NT2/D1 (cell line): ENCODE measurements at regions not wholly inside any gene's neighbourhood (a gene's known extent, or its start where the extent isn't known, plus 50 kb on each side); places are given as distances from the start of the nearest gene placed in this dataset.

Experiments
- DNase-seq: peaks from one replicate; pipeline ENCODE4 v3.0.0-alpha.2; 2011; ENCODE audit warnings: low read depth, low spot score
- H3K27me3 ChIP-seq: 2 replicates; pipeline ENCODE4 v1.6.0; 2011; ENCODE audit warnings: mild to moderate bottlenecking; ENCODE audit not compliant: insufficient read length, insufficient read depth
- H3K36me3 ChIP-seq: 2 replicates; pipeline ENCODE4 v1.6.1; 2011; ENCODE audit warnings: mild to moderate bottlenecking, low read length, mixed read lengths; ENCODE audit not compliant: insufficient read depth, insufficient read length
- H3K4me1 ChIP-seq: 2 replicates; pipeline ENCODE4 v1.5.1; 2011; ENCODE audit not compliant: insufficient read depth, insufficient read length
- H3K4me3 ChIP-seq: 2 replicates; pipeline ENCODE4 v1.5.1; 2011; ENCODE audit warnings: low read depth; ENCODE audit not compliant: insufficient read length
- H3K9ac ChIP-seq: 2 replicates; pipeline ENCODE4 v1.6.0; 2011; ENCODE audit warnings: low read depth; ENCODE audit not compliant: insufficient read length
- H3K9me3 ChIP-seq: 2 replicates; pipeline ENCODE4 v1.5.1; 2011; ENCODE audit warnings: mild to moderate bottlenecking, low read length; ENCODE audit not compliant: insufficient read depth
- SUZ12 ChIP-seq: IDR thresholded peaks from 2 replicates; pipeline ENCODE4 v1.6.1; 2011; ENCODE audit not compliant: insufficient read length, insufficient read depth; ENCODE audit errors: extremely low read depth
- YY1 ChIP-seq: IDR thresholded peaks from 2 replicates; pipeline ENCODE4 v1.6.1; 2011; ENCODE audit not compliant: insufficient read length, insufficient read depth
- ZNF274 ChIP-seq: IDR thresholded peaks from 2 replicates; pipeline ENCODE4 v1.6.1; 2011; ENCODE audit warnings: mild to moderate bottlenecking, low read depth, low read length

- H3K9me3 ChIP-seq = peaks cover 4% of the 10 kb centered on the region; the same call in 1 of the 2 replicates
Observed at GRCh38 chr5:6321078-6321477, 57.3 kb downstream of the MED10 start.

GRCh38 chr5:6319116-6319515, 59.2 kb downstream of the MED10 start:
- Histone ChIP-seq H3K36me3 (no peaks in the 10 kb centered on the region), H3K27me3 (peaks cover 2% of the 10 kb centered on the region), H3K4me3 (no peak overlapping the region), H3K9me3 (peaks cover 4% of the 10 kb centered on the region; the same call in 1 of the 2 replicates), H3K4me1 (no peaks in the 10 kb centered on the region), H3K9ac (no peak overlapping the region)
- TF ChIP-seq SUZ12 = no peak
- TF ChIP-seq YY1 = no peak
- no peak for TF ChIP-seq ZNF274
- no peak for DNase-seq

More at GRCh38 chr5:6321078-6321477, 57.3 kb downstream of the MED10 start:
- Histone ChIP-seq H3K4me1 (no peaks in the 10 kb centered on the region), H3K27me3 (peaks cover 2% of the 10 kb centered on the region), H3K36me3 (no peaks in the 10 kb centered on the region), H3K9ac (no peak overlapping the region), H3K4me3 (no peak overlapping the region)
- TF ChIP-seq SUZ12 = no peak
- no peak for TF ChIP-seq ZNF274
- no peak for TF ChIP-seq YY1
- no peak for DNase-seq

GRCh38 chr5:6317116-6317798, 61.1 kb downstream of the MED10 start:
- Histone ChIP-seq H3K4me1 (no peaks in the 10 kb centered on the region), H3K4me3 (no peak overlapping the region), H3K9me3 (peaks cover 4% of the 10 kb centered on the region; the same call in 1 of the 2 replicates), H3K27me3 (peaks cover 2% of the 10 kb centered on the region), H3K36me3 (no peaks in the 10 kb centered on the region), H3K9ac (no peak overlapping the region)
- TF ChIP-seq SUZ12 (no peak), YY1 (no peak), ZNF274 (no peak)
- DNase-seq = no peak

- peaks cover 4% of the 10 kb centered on the region for H3K27me3 ChIP-seq
- H3K36me3 ChIP-seq = no peaks in the 10 kb centered on the region
- TF ChIP-seq ZNF274 = no peak
- TF ChIP-seq SUZ12 = no peak
- peaks cover under 1% of the 10 kb centered on the region; the same call in 1 of the 2 replicates for H3K9me3 ChIP-seq
- H3K4me1 ChIP-seq = no peaks in the 10 kb centered on the region
- H3K4me3 ChIP-seq = no peak overlapping the region
- DNase-seq = no peak
- no peak overlapping the region for H3K9ac ChIP-seq
Observed at GRCh38 chr5:6315580-6315979, 62.8 kb downstream of the MED10 start.

- Histone ChIP-seq H3K9ac (no peak overlapping the region), H3K4me1 (no peaks in the 10 kb centered on the region), H3K36me3 (no peaks in the 10 kb centered on the region), H3K4me3 (no peak overlapping the region), H3K27me3 (peaks cover 33% of the 10 kb centered on the region), H3K9me3 (no peaks in the 10 kb centered on the region)
- TF ChIP-seq ZNF274 (no peak), YY1 (no peak), SUZ12 (no peak)
- no peak for DNase-seq
Observed at GRCh38 chr5:6311568-6312501, 66.5 kb downstream of the MED10 start.

GRCh38 chr5:6309949-6310348, 68.4 kb downstream of the MED10 start:
- Histone ChIP-seq H3K9me3 (no peaks in the 10 kb centered on the region), H3K36me3 (no peaks in the 10 kb centered on the region), H3K4me1 (no peaks in the 10 kb centered on the region), H3K9ac (no peak overlapping the region), H3K4me3 (no peak overlapping the region), H3K27me3 (peaks cover 48% of the 10 kb centered on the region)
- DNase-seq = no peak
- TF ChIP-seq YY1 = no peak
- no peak for TF ChIP-seq ZNF274
- TF ChIP-seq SUZ12 = no peak

- no peak overlapping the region for H3K9ac ChIP-seq
- H3K36me3 ChIP-seq = no peaks in the 10 kb centered on the region
- H3K27me3 ChIP-seq = peaks cover 60% of the 10 kb centered on the region
- H3K9me3 ChIP-seq = no peaks in the 10 kb centered on the region; the same call in 1 of the 2 replicates
- TF ChIP-seq YY1 = no peak
- TF ChIP-seq SUZ12 = no peak
- no peak for TF ChIP-seq ZNF274
- H3K4me1 ChIP-seq = no peaks in the 10 kb centered on the region
- no peak overlapping the region for H3K4me3 ChIP-seq
- DNase-seq = no peak
Observed at GRCh38 chr5:6308683-6309082, 69.7 kb downstream of the MED10 start.
